Neutrophil (primary cell): ENCODE measurements at regions not wholly inside any gene's neighbourhood (a gene's known extent, or its start where the extent isn't known, plus 50 kb on each side); places are given as distances from the start of the nearest gene placed in this dataset.
"Not testable (repeated sequence)": the region's sequence is repeated elsewhere in the genome, so short reads cannot be mapped to it uniquely, and the experiment has no call there.

Source experiments
- H3K27ac ChIP-seq: fragments of 200-600 bp; sonication (generic); 2 replicates; pipeline ENCODE4 v1.5.1; 2016; ENCODE audit warnings: mild to moderate bottlenecking, moderate library complexity
- H3K27me3 ChIP-seq: fragments of 200-600 bp; sonication (generic); 2 replicates; pipeline ENCODE4 v1.6.0; 2016; ENCODE audit warnings: mild to moderate bottlenecking
- H3K36me3 ChIP-seq: fragments of 200-600 bp; sonication (generic); 2 replicates; pipeline ENCODE4 v1.5.1; 2017
- H3K4me1 ChIP-seq, 2 experiments: fragments of 200-600 bp in 1 of 2; sonication (generic) in 1 of 2; 1 replicate in 1 of 2; 2 replicates in 1 of 2; pipeline versions ENCODE4 v1.5.1 to v1.6.1; 2013 to 2016; ENCODE audit warnings: low read depth in 1 of 2, low read length in 1 of 2, mild to moderate bottlenecking in 1 of 2, moderate library complexity in 1 of 2; ENCODE audit not compliant: control insufficient read depth in 1 of 2, insufficient read depth in 1 of 2
- H3K4me3 ChIP-seq, 2 experiments: fragments of 200-600 bp in 1 of 2; sonication (generic) in 1 of 2; 1 replicate in 1 of 2; 2 replicates in 1 of 2; pipeline ENCODE4 v1.5.1; 2013 to 2016; ENCODE audit warnings: low read depth in 1 of 2, low read length in 1 of 2, mild to moderate bottlenecking in 1 of 2, moderate library complexity in 1 of 2
- H3K9me3 ChIP-seq: fragments of 200-600 bp; sonication (generic); 2 replicates; pipeline ENCODE4 v1.5.1; 2016
- CTCF ChIP-seq: fragments of 200-600 bp; sonication (generic); IDR thresholded peaks from 2 replicates; pipeline ENCODE4 v1.5.1; 2016; ENCODE audit warnings: antibody characterized with exemption

- Histone ChIP-seq H3K4me1 (no peaks in the 10 kb centered on the region), H3K27ac (no peak overlapping the region), H3K27me3 (no peaks in the 10 kb centered on the region), H3K9me3 (no peaks in the 10 kb centered on the region), H3K36me3 (no peaks in the 10 kb centered on the region), H3K4me3 (no peak overlapping the region)
- no peak for TF ChIP-seq CTCF
These were observed 118.7 kb upstream of the FOXD4L5 start for GRCh38 chr9:65403721-65404120.

- not testable (repeated sequence) for H3K27me3 ChIP-seq, H3K36me3 ChIP-seq, H3K27ac ChIP-seq, H3K9me3 ChIP-seq, H3K4me1 ChIP-seq, H3K4me3 ChIP-seq
These were observed 118.1 kb upstream of the FOXD4L5 start for GRCh38 chr9:65403072-65403471.

- H3K4me1 ChIP-seq, H3K4me3 ChIP-seq, H3K27me3 ChIP-seq, H3K27ac ChIP-seq, H3K36me3 ChIP-seq, H3K9me3 ChIP-seq: not testable (repeated sequence)
These were observed 117.3 kb upstream of the FOXD4L5 start for GRCh38 chr9:65402206-65402870.

- not testable (repeated sequence) for H3K27ac ChIP-seq, H3K9me3 ChIP-seq, H3K4me3 ChIP-seq, H3K36me3 ChIP-seq, H3K4me1 ChIP-seq, H3K27me3 ChIP-seq
These were observed 116.5 kb upstream of the FOXD4L5 start for GRCh38 chr9:65401456-65402045.

- Histone ChIP-seq H3K36me3 (no peaks in the 10 kb centered on the region), H3K4me3 (no peak overlapping the region), H3K9me3 (no peaks in the 10 kb centered on the region), H3K27me3 (no peaks in the 10 kb centered on the region), H3K4me1 (no peaks in the 10 kb centered on the region), H3K27ac (no peak overlapping the region)
- no peak for TF ChIP-seq CTCF
These were observed 115.9 kb upstream of the FOXD4L5 start for GRCh38 chr9:65400886-65401285.

- H3K36me3 ChIP-seq, H3K4me1 ChIP-seq, H3K4me3 ChIP-seq, H3K9me3 ChIP-seq, H3K27ac ChIP-seq, H3K27me3 ChIP-seq: not testable (repeated sequence)
These were observed 113.0 kb upstream of the FOXD4L5 start for GRCh38 chr9:65397763-65398719.

- not testable (repeated sequence) for H3K27me3 ChIP-seq, H3K27ac ChIP-seq, H3K9me3 ChIP-seq, H3K4me3 ChIP-seq, H3K36me3 ChIP-seq, H3K4me1 ChIP-seq
These were observed 112.2 kb upstream of the FOXD4L5 start for GRCh38 chr9:65397226-65397625.

GRCh38 chr9:65396601-65397000, 111.6 kb upstream of the FOXD4L5 start:
- H3K27me3 ChIP-seq, H3K4me1 ChIP-seq, H3K27ac ChIP-seq, H3K9me3 ChIP-seq, H3K36me3 ChIP-seq, H3K4me3 ChIP-seq: not testable (repeated sequence)

GRCh38 chr9:65395789-65396188, 110.8 kb upstream of the FOXD4L5 start:
- not testable (repeated sequence) for H3K27ac ChIP-seq, H3K4me1 ChIP-seq, H3K9me3 ChIP-seq, H3K27me3 ChIP-seq, H3K4me3 ChIP-seq, H3K36me3 ChIP-seq

GRCh38 chr9:65395121-65395520, 110.1 kb upstream of the FOXD4L5 start:
- H3K36me3 ChIP-seq, H3K27me3 ChIP-seq, H3K27ac ChIP-seq, H3K9me3 ChIP-seq, H3K4me3 ChIP-seq, H3K4me1 ChIP-seq: not testable (repeated sequence)

GRCh38 chr9:65393111-65393810, 108.3 kb upstream of the FOXD4L5 start:
- not testable (repeated sequence) for H3K27me3 ChIP-seq, H3K4me1 ChIP-seq, H3K36me3 ChIP-seq, H3K4me3 ChIP-seq, H3K9me3 ChIP-seq, H3K27ac ChIP-seq
